Sciatic nerve (tissue), 2 donors: ENCODE measurements at regions not wholly inside any gene's neighbourhood (a gene's known extent, or its start where the extent isn't known, plus 50 kb on each side); places are given as distances from the start of the nearest gene placed in this dataset.
"Not testable (repeated sequence)": the region's sequence is repeated elsewhere in the genome, so short reads cannot be mapped to it uniquely, and the experiment has no call there.

Source experiments
- ATAC-seq: fragments of 200-7000 bp; cut with Tn5 transposase; one replicate; pipeline ENCODE4 v1.9.1; 2020; ENCODE audit warnings: mild to moderate bottlenecking, moderate library complexity
- DNase-seq: peaks from one replicate; pipeline ENCODE4 v3.0.0-alpha.2; 2020; ENCODE audit warnings: low spot score
- intact Hi-C: fragments of 100-400 bp; cut with DNase I; formaldehyde crosslinking; loops from one replicate; pipeline ENCODE4 v1.14.2; 2022
- donor health status: DM: no; HTN: no; CAD: no.
- donor health status: DM: no; HTN: no; CAD: no.

- intact Hi-C loops, result no loop called here
- ATAC-seq (no peak), DNase-seq (no peak)
Observed at GRCh38 chr4:132592850-132593249, 556.2 kb upstream of the PCDH10 start.

- intact Hi-C loops, result no loop called here
- DNase-seq (no peak), ATAC-seq (no peak)
Observed at GRCh38 chr4:132593717-132594400, 555.2 kb upstream of the PCDH10 start.

GRCh38 chr4:132596186-132596585, 552.9 kb upstream of the PCDH10 start:
- DNase-seq (no peak), ATAC-seq (no peak)
- intact Hi-C loops, result no loop called here

GRCh38 chr4:132605551-132605950, 543.5 kb upstream of the PCDH10 start:
- no peak for ATAC-seq
- DNase-seq, result no peak
- intact Hi-C loops, result no loop called here

GRCh38 chr4:132614682-132615081, 534.4 kb upstream of the PCDH10 start:
- DNase-seq, result no peak
- intact Hi-C loops, result no loop called here
- ATAC-seq, result no peak

GRCh38 chr4:132619968-132620367, 529.1 kb upstream of the PCDH10 start:
- ATAC-seq (no peak), DNase-seq (no peak)
- intact Hi-C loops, result no loop called here

GRCh38 chr4:132642016-132642817, 506.9 kb upstream of the PCDH10 start:
- ATAC-seq (no peak), DNase-seq (no peak)
- intact Hi-C loops, result no loop called here

GRCh38 chr4:132646186-132646585, 502.9 kb upstream of the PCDH10 start:
- no peak for ATAC-seq
- intact Hi-C loops, result no loop called here
- DNase-seq, result no peak

- no peak for DNase-seq
- ATAC-seq, result no peak
- intact Hi-C loops, result no loop called here
Observed at GRCh38 chr4:132651196-132651595, 497.9 kb upstream of the PCDH10 start.

- ATAC-seq, result no peak
- intact Hi-C loops, result no loop called here
Observed at GRCh38 chr4:132660181-132660580, 488.9 kb upstream of the PCDH10 start.

GRCh38 chr4:132662456-132662855, 486.6 kb upstream of the PCDH10 start:
- intact Hi-C loops, result no loop called here
- DNase-seq (no peak), ATAC-seq (no peak)

More at GRCh38 chr4:132660181-132660580, 488.9 kb upstream of the PCDH10 start:
- no peak for DNase-seq

GRCh38 chr4:132669786-132670185, 479.3 kb upstream of the PCDH10 start:
- intact Hi-C loops, result no loop called here
- ATAC-seq (no peak), DNase-seq (no peak)

- intact Hi-C loops, result no loop called here
- ATAC-seq, result no peak
- no peak for DNase-seq
Observed at GRCh38 chr4:132670557-132670956, 478.5 kb upstream of the PCDH10 start.

GRCh38 chr4:132683957-132684356, 465.1 kb upstream of the PCDH10 start:
- intact Hi-C loops, result no loop called here
- ATAC-seq, result no peak

GRCh38 chr4:132691026-132691425, 458.1 kb upstream of the PCDH10 start:
- intact Hi-C loops, result no loop called here
- no peak for ATAC-seq
- DNase-seq, result no peak

More at GRCh38 chr4:132683957-132684356, 465.1 kb upstream of the PCDH10 start:
- DNase-seq, result no peak

- no peak for DNase-seq
- intact Hi-C loops, result no loop called here
- ATAC-seq, result no peak
Observed at GRCh38 chr4:132691668-132692067, 457.4 kb upstream of the PCDH10 start.

GRCh38 chr4:132694775-132695174, 454.3 kb upstream of the PCDH10 start:
- intact Hi-C loops, result no loop called here
- no peak for ATAC-seq
- DNase-seq, result no peak

- ATAC-seq, intact Hi-C loops, DNase-seq: not testable (repeated sequence)
Observed at GRCh38 chr4:132697505-132697904, 451.6 kb upstream of the PCDH10 start.

- intact Hi-C loops, result no loop called here
- DNase-seq, result no peak
- ATAC-seq, result no peak
Observed at GRCh38 chr4:132707955-132708354, 441.1 kb upstream of the PCDH10 start.

- DNase-seq (no peak), ATAC-seq (no peak)
- intact Hi-C loops, result no loop called here
Observed at GRCh38 chr4:132709056-132709455, 440.0 kb upstream of the PCDH10 start.

- ATAC-seq, result no peak
- intact Hi-C loops, result no loop called here
- DNase-seq, result no peak
Observed at GRCh38 chr4:132710971-132711370, 438.1 kb upstream of the PCDH10 start.
